ENCODE measurements at regions not wholly inside any gene's neighbourhood (a gene's known extent, or its start where the extent isn't known, plus 50 kb on each side); places are given as distances from the start of the nearest gene placed in this dataset.

DNA sequence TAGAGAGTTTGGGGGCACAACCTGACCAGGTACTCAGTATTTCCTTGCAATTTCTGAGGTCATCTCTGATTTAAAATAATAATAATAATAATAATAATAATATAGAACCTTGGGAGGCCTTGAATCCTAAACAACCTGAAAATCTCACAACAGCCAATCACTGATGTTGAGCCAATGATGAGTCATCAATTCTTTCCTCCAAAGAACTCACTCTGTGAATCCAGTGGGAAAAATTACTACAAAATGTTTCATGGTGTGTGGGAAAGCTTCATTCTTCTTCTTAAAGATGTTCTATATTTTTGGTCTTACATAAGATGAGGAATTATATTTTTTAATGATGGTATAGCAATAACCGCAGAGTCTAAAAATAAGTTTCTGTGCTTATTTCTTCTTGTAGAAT, 594.6 kb downstream of the EFNB2 start:
- no peak for TF ChIP-seq CTCF (IDR thresholded peaks at IDR 0.05)
- H3K4me3 ChIP-seq (ENCODE audit: low read depth in 1 of 2, low read length in 1 of 2): no peak overlapping the region

GRCh38 chr13:105937451-105937850, 598.0 kb downstream of the EFNB2 start:
- no peak for TF ChIP-seq CTCF (IDR thresholded peaks at IDR 0.05)
- Histone ChIP-seq H3K27me3 (no peaks in the 10 kb centered on the region), H3K36me3 (no peaks in the 10 kb centered on the region), H3K27ac (no peak overlapping the region), H3K4me3 (ENCODE audit: low read depth in 1 of 2, low read length in 1 of 2) (no peak overlapping the region), H3K4me1 (ENCODE audit: control insufficient read depth in 1 of 2, insufficient read depth in 1 of 2, low read depth in 1 of 2, low read length in 1 of 2) (no peaks in the 10 kb centered on the region), H3K9me3 (no peaks in the 10 kb centered on the region)

More for the DNA sequence above, 594.6 kb downstream of the EFNB2 start:
- H3K4me1 ChIP-seq (ENCODE audit: control insufficient read depth in 1 of 2, insufficient read depth in 1 of 2, low read depth in 1 of 2, low read length in 1 of 2): no peaks in the 10 kb centered on the region
- H3K36me3 ChIP-seq: no peaks in the 10 kb centered on the region
- H3K9me3 ChIP-seq: no peaks in the 10 kb centered on the region
- no peaks in the 10 kb centered on the region for H3K27me3 ChIP-seq
- no peak overlapping the region for H3K27ac ChIP-seq

GRCh38 chr13:105936816-105937215, 598.6 kb downstream of the EFNB2 start:
- no peaks in the 10 kb centered on the region for H3K27me3 ChIP-seq
- H3K4me3 ChIP-seq (ENCODE audit: low read depth in 1 of 2, low read length in 1 of 2): no peak overlapping the region
- no peak for TF ChIP-seq CTCF (IDR thresholded peaks at IDR 0.05)

DNA sequence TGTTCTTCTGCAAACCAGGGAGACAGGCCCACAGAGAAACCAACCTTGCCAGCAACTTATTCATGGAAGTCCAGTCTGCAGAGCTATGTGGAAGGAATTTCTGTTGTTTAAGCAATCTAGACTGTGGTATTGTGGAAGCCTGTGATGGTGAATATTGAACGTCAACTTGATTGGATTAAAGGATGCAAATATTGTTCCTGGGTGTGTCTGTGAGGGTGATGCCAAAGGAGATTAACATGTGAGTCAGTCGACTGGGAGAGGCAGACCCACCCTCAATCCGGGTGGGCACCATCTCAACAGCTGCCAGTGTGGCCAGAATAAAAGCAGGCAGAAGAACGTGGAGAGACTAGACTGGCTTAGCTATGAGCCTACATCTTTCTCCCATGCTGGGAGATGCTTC, 606.0 kb downstream of the EFNB2 start:
- TF ChIP-seq CTCF (IDR thresholded peaks at IDR 0.05): no peak
- no peak overlapping the region for H3K27ac ChIP-seq

More at GRCh38 chr13:105936816-105937215, 598.6 kb downstream of the EFNB2 start:
- Histone ChIP-seq H3K4me1 (ENCODE audit: control insufficient read depth in 1 of 2, insufficient read depth in 1 of 2, low read depth in 1 of 2, low read length in 1 of 2) (no peaks in the 10 kb centered on the region), H3K9me3 (no peaks in the 10 kb centered on the region), H3K27ac (no peak overlapping the region), H3K36me3 (no peaks in the 10 kb centered on the region)

DNA sequence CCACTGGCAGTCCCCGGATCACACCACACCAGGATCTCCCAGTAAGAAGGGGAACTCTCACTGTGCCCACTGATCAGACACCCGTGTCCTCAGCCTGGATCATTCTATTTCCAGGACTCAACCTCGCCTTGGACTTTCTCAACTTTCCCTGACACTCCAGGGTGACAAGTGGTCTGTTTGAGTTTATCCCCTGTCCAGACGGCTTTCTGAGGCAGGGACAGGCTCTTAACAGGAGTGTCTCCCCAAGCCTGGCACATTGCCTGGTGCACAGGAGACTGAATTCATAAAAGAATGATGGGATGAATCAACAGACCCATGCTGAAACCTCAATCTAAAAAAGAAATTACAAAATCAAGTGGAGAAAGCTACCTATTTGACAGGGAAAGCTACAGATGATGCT, 606.6 kb downstream of the EFNB2 start:
- no peak overlapping the region for H3K27ac ChIP-seq
- H3K36me3 ChIP-seq: no peaks in the 10 kb centered on the region
- no peak for TF ChIP-seq CTCF (IDR thresholded peaks at IDR 0.05)
- no peaks in the 10 kb centered on the region for H3K4me1 ChIP-seq (ENCODE audit: control insufficient read depth in 1 of 2, insufficient read depth in 1 of 2, low read depth in 1 of 2, low read length in 1 of 2)
- H3K4me3 ChIP-seq (ENCODE audit: low read depth in 1 of 2, low read length in 1 of 2): no peak overlapping the region
- no peaks in the 10 kb centered on the region for H3K9me3 ChIP-seq
- no peaks in the 10 kb centered on the region for H3K27me3 ChIP-seq

More for the DNA sequence above, 606.0 kb downstream of the EFNB2 start:
- Histone ChIP-seq H3K4me1 (ENCODE audit: control insufficient read depth in 1 of 2, insufficient read depth in 1 of 2, low read depth in 1 of 2, low read length in 1 of 2) (no peaks in the 10 kb centered on the region), H3K27me3 (no peaks in the 10 kb centered on the region), H3K4me3 (ENCODE audit: low read depth in 1 of 2, low read length in 1 of 2) (no peak overlapping the region), H3K9me3 (no peaks in the 10 kb centered on the region), H3K36me3 (no peaks in the 10 kb centered on the region)

GRCh38 chr13:105928048-105928447, 607.4 kb downstream of the EFNB2 start:
- TF ChIP-seq CTCF (IDR thresholded peaks at IDR 0.05): no peak
- no peaks in the 10 kb centered on the region for H3K27me3 ChIP-seq
- H3K36me3 ChIP-seq: no peaks in the 10 kb centered on the region
- H3K4me3 ChIP-seq (ENCODE audit: low read depth in 1 of 2, low read length in 1 of 2): no peak overlapping the region
- H3K9me3 ChIP-seq: no peaks in the 10 kb centered on the region
- H3K4me1 ChIP-seq (ENCODE audit: control insufficient read depth in 1 of 2, insufficient read depth in 1 of 2, low read depth in 1 of 2, low read length in 1 of 2): no peaks in the 10 kb centered on the region
- H3K27ac ChIP-seq: no peak overlapping the region

Data from neutrophil (primary cell).